ENCODE measurements at regions not wholly inside any gene's neighbourhood (a gene's known extent, or its start where the extent isn't known, plus 50 kb on each side); places are given as distances from the start of the nearest gene placed in this dataset.

DNA sequence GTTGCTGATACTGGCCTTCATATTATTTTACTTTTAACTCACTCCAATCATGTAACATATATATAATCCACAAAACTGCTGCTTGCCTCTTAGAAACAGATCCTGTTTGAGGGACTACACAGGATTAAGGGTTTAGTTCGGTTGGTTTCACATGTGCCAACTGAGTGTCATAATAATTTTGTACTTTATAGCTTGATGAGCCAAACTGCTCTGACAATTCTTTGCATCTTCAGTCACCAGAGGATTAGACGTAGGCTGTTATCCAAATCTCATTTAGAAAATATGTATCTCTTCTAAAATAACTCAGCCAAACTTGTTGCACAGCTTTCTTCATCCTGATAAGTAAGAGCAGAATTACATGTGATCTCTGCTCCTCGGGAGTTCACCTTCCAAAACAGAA, 643.6 kb upstream of the PTCHD4 start:
- BruUV-seq (replicated peaks) = no TSS peak
- no peak overlapping the region for H3K27ac ChIP-seq
- H3K36me3 ChIP-seq (ENCODE audit: low read depth) = no peaks in the 10 kb centered on the region
- H4K20me1 ChIP-seq (ENCODE audit: insufficient read depth) = no peaks in the 10 kb centered on the region
- H3K9me3 ChIP-seq (ENCODE audit: insufficient read depth, low read depth) = no peaks in the 10 kb centered on the region
- no peak overlapping the region for H2AFZ ChIP-seq
- H3K4me3 ChIP-seq = no peak overlapping the region
- intact Hi-C loops (cut with micrococcal nuclease; ENCODE audit: unreplicated experiment) = no loop called here
- no peaks in the 10 kb centered on the region for H3K4me1 ChIP-seq (replicated peaks; ENCODE audit: insufficient read depth)
- ChIA-PET POLR2A (ENCODE audit: unreplicated experiment) (no interaction called here), CTCF (no interaction called here)
- H3K9me2 ChIP-seq (ENCODE audit: insufficient read depth) = no peaks in the 10 kb centered on the region
- no peak for TF ChIP-seq EZH2 (IDR thresholded peaks at IDR 0.05; ENCODE audit: low read depth)
- TF ChIP-seq, protein P1, sequence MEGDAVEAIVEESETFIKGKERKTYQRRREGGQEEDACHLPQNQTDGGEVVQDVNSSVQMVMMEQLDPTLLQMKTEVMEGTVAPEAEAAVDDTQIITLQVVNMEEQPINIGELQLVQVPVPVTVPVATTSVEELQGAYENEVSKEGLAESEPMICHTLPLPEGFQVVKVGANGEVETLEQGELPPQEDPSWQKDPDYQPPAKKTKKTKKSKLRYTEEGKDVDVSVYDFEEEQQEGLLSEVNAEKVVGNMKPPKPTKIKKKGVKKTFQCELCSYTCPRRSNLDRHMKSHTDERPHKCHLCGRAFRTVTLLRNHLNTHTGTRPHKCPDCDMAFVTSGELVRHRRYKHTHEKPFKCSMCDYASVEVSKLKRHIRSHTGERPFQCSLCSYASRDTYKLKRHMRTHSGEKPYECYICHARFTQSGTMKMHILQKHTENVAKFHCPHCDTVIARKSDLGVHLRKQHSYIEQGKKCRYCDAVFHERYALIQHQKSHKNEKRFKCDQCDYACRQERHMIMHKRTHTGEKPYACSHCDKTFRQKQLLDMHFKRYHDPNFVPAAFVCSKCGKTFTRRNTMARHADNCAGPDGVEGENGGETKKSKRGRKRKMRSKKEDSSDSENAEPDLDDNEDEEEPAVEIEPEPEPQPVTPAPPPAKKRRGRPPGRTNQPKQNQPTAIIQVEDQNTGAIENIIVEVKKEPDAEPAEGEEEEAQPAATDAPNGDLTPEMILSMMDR (conservative IDR thresholded peaks at IDR 0.05) = no peak
- no peaks in the 10 kb centered on the region for H3K27me3 ChIP-seq (ENCODE audit: insufficient read depth, low read depth)
- no peaks in the 10 kb centered on the region for H3K79me2 ChIP-seq (ENCODE audit: low read depth)
- H3F3A ChIP-seq (ENCODE audit: insufficient read depth, low read depth) = no peaks in the 10 kb centered on the region
- H3K4me2 ChIP-seq = no peak overlapping the region
- no peak for DNase-seq

DNA sequence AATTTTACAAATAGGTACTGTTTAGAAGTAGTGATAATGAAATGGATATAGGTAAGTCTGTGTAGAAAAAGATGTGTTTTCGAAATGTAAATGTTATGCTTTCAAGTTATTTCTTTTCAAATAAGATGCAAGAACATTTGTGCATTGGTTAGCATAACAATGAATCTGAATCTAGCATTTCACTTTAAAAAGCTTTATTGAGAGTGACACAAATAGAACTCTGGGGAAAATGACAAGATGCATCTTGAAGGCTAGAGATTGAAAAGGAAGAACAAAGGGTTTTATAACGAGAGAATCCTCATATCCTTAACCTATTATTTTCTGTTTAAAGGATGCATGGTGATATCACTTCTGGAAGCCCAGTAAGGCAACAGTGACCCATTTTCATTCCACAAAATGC, 639.9 kb upstream of the PTCHD4 start:
- H3F3A ChIP-seq (ENCODE audit: insufficient read depth, low read depth) = no peaks in the 10 kb centered on the region
- intact Hi-C loops (cut with micrococcal nuclease; ENCODE audit: unreplicated experiment) = no loop called here
- TF ChIP-seq, protein P1 (conservative IDR thresholded peaks at IDR 0.05) = no peak
- no peak for TF ChIP-seq EZH2 (IDR thresholded peaks at IDR 0.05; ENCODE audit: low read depth)
- no peak for DNase-seq
- H3K27ac ChIP-seq = no peak overlapping the region
- H3K36me3 ChIP-seq (ENCODE audit: low read depth) = no peaks in the 10 kb centered on the region
- no peak overlapping the region for H3K4me3 ChIP-seq
- H2AFZ ChIP-seq = no peak overlapping the region
- H3K27me3 ChIP-seq (ENCODE audit: insufficient read depth, low read depth) = no peaks in the 10 kb centered on the region
- ChIA-PET POLR2A (ENCODE audit: unreplicated experiment) (no interaction called here), CTCF (interaction anchor here (0.7 kb wide), 1 partner anchor 32 kb away, joined by 4 read pairs; no protein-coding TSS in a partner anchor)
- peaks cover 12% of the 10 kb centered on the region for H3K4me1 ChIP-seq (replicated peaks; ENCODE audit: insufficient read depth)
- peaks cover 3% of the 10 kb centered on the region for H3K9me3 ChIP-seq (ENCODE audit: insufficient read depth, low read depth)
- no peak overlapping the region for H3K4me2 ChIP-seq
- H3K9me2 ChIP-seq (ENCODE audit: insufficient read depth) = no peaks in the 10 kb centered on the region
- BruUV-seq (replicated peaks) = no TSS peak
- H4K20me1 ChIP-seq (ENCODE audit: insufficient read depth) = no peaks in the 10 kb centered on the region
- no peaks in the 10 kb centered on the region for H3K79me2 ChIP-seq (ENCODE audit: low read depth)

GRCh38 chr6:48747471-48747870, 636.5 kb upstream of the PTCHD4 start:
- Histone ChIP-seq H3F3A (ENCODE audit: insufficient read depth, low read depth) (peaks cover 13% of the 10 kb centered on the region), H3K9me2 (ENCODE audit: insufficient read depth) (no peaks in the 10 kb centered on the region), H3K27me3 (ENCODE audit: insufficient read depth, low read depth) (no peaks in the 10 kb centered on the region), H3K4me3 (no peak overlapping the region), H3K9me3 (ENCODE audit: insufficient read depth, low read depth) (peaks cover 10% of the 10 kb centered on the region), H3K79me2 (ENCODE audit: low read depth) (no peaks in the 10 kb centered on the region), H2AFZ (no peak overlapping the region), H3K36me3 (ENCODE audit: low read depth) (no peaks in the 10 kb centered on the region), H3K4me1 (replicated peaks; ENCODE audit: insufficient read depth) (peaks cover 25% of the 10 kb centered on the region), H3K27ac (peak overlapping the region; percentile 78), H3K4me2 (peak overlapping the region; percentile 33), H4K20me1 (ENCODE audit: insufficient read depth) (no peaks in the 10 kb centered on the region)
- no TSS peak for BruUV-seq (replicated peaks)
- POLR2A ChIA-PET (ENCODE audit: unreplicated experiment) = no interaction called here
- TF ChIP-seq EZH2 (IDR thresholded peaks at IDR 0.05; ENCODE audit: low read depth) = no peak
- TF ChIP-seq, protein P1 (conservative IDR thresholded peaks at IDR 0.05) = no peak
- peak in 1 of 2 experiments; percentile 36 for DNase-seq
- intact Hi-C loops (cut with micrococcal nuclease; ENCODE audit: unreplicated experiment) = no loop called here
- CTCF ChIA-PET = no interaction called here

Data from PC-9 (cell line).